ENCODE measurements at regions not wholly inside any gene's neighbourhood (a gene's known extent, or its start where the extent isn't known, plus 50 kb on each side); places are given as distances from the start of the nearest gene placed in this dataset.

- Mint-ChIP-seq H3K4me1 (no peaks in the 10 kb centered on the region), H3K27me3 (ENCODE audit: low read depth) (no peaks in the 10 kb centered on the region), H3K9me3 (no peaks in the 10 kb centered on the region), H3K36me3 (ENCODE audit: low read depth) (no peaks in the 10 kb centered on the region), H3K4me3 (no peak overlapping the region), H3K27ac (ENCODE audit: unreplicated experiment) (no peak overlapping the region)
- DNase-seq (ENCODE audit: low read depth, low spot score) = no peak
- no peak for TF ChIP-seq CTCF (conservative IDR thresholded peaks at IDR 0.05)
Measured at GRCh38 chr13:58633226-58633625, 1001.7 kb downstream of the PCDH17 start.

DNA sequence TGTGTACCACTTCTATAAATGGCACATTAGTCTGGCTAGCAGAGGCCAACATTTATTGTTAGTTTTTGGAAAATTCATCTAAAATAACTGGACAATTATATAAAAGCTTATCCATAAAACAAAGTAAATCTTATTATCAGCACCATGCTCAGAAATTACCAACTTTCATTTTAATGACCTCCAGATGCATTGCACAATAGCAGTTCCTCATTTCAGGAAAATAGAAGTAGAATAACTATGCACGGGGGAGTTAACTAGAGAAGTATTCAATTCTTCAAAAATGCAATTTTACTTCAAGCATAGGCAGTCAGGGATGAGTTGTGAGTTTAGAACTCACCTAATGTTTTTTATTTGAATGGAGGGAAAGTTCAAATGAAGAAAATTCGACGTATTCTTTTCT is 1023.5 kb downstream of the PCDH17 start:
- TF ChIP-seq CTCF (conservative IDR thresholded peaks at IDR 0.05) = no peak
- Mint-ChIP-seq H3K36me3 (ENCODE audit: low read depth) (no peaks in the 10 kb centered on the region), H3K9me3 (peaks cover 7% of the 10 kb centered on the region), H3K27ac (ENCODE audit: unreplicated experiment) (no peak overlapping the region), H3K4me1 (no peaks in the 10 kb centered on the region), H3K4me3 (no peak overlapping the region), H3K27me3 (ENCODE audit: low read depth) (no peaks in the 10 kb centered on the region)
- DNase-seq (ENCODE audit: low read depth, low spot score) = no peak

- Mint-ChIP-seq H3K4me3 (no peak overlapping the region), H3K9me3 (peaks cover 7% of the 10 kb centered on the region), H3K4me1 (no peaks in the 10 kb centered on the region), H3K36me3 (ENCODE audit: low read depth) (no peaks in the 10 kb centered on the region), H3K27ac (ENCODE audit: unreplicated experiment) (no peak overlapping the region), H3K27me3 (ENCODE audit: low read depth) (no peaks in the 10 kb centered on the region)
- no peak for DNase-seq (ENCODE audit: low read depth, low spot score)
- TF ChIP-seq CTCF (conservative IDR thresholded peaks at IDR 0.05) = no peak
Measured at GRCh38 chr13:58660826-58661225, 1029.3 kb downstream of the PCDH17 start.

GRCh38 chr13:58666331-58666730 is 1034.8 kb downstream of the PCDH17 start:
- no peaks in the 10 kb centered on the region for H3K36me3 Mint-ChIP-seq (ENCODE audit: low read depth)

GRCh38 chr13:58667096-58667495 is 1035.6 kb downstream of the PCDH17 start:
- H3K36me3 Mint-ChIP-seq (ENCODE audit: low read depth) = no peaks in the 10 kb centered on the region

More at GRCh38 chr13:58666331-58666730, 1034.8 kb downstream of the PCDH17 start:
- Mint-ChIP-seq H3K9me3 (no peaks in the 10 kb centered on the region), H3K27me3 (ENCODE audit: low read depth) (no peaks in the 10 kb centered on the region), H3K27ac (ENCODE audit: unreplicated experiment) (no peak overlapping the region), H3K4me3 (no peak overlapping the region), H3K4me1 (no peaks in the 10 kb centered on the region)
- DNase-seq (ENCODE audit: low read depth, low spot score) = no peak
- TF ChIP-seq CTCF (conservative IDR thresholded peaks at IDR 0.05) = no peak

More at GRCh38 chr13:58667096-58667495, 1035.6 kb downstream of the PCDH17 start:
- Mint-ChIP-seq H3K4me3 (no peak overlapping the region), H3K4me1 (no peaks in the 10 kb centered on the region), H3K27me3 (ENCODE audit: low read depth) (no peaks in the 10 kb centered on the region), H3K27ac (ENCODE audit: unreplicated experiment) (no peak overlapping the region), H3K9me3 (no peaks in the 10 kb centered on the region)
- DNase-seq (ENCODE audit: low read depth, low spot score) = no peak
- TF ChIP-seq CTCF (conservative IDR thresholded peaks at IDR 0.05) = no peak
